DOHH2 (cell line): ENCODE measurements at regions not wholly inside any gene's neighbourhood (a gene's known extent, or its start where the extent isn't known, plus 50 kb on each side); places are given as distances from the start of the nearest gene placed in this dataset.

ENCODE experiments used
- H3F3A ChIP-seq: fragments of 200-600 bp; sonication (generic), shearing (Covaris generic); 2 replicates; pipeline ENCODE4 v1.6.0; 2016; ENCODE audit warnings: antibody characterized with exemption, mild to moderate bottlenecking; ENCODE audit not compliant: control insufficient read depth, insufficient read depth
- H3K27ac ChIP-seq: fragments of 200-600 bp; sonication (generic); 2 replicates; pipeline ENCODE4 v1.5.1; 2014; ENCODE audit warnings: low read depth, mild to moderate bottlenecking, low read length, moderate library complexity
- H3K27me3 ChIP-seq: fragments of 200-600 bp; sonication (generic); 2 replicates; pipeline ENCODE4 v1.6.1; 2014; ENCODE audit warnings: mild to moderate bottlenecking, low read length, mixed read lengths; ENCODE audit not compliant: control insufficient read depth
- H3K36me3 ChIP-seq: fragments of 200-600 bp; sonication (generic); 2 replicates; pipeline ENCODE4 v1.6.1; 2014; ENCODE audit warnings: mild to moderate bottlenecking, low read length, moderate library complexity, mixed read lengths; ENCODE audit not compliant: control insufficient read depth
- H3K4me1 ChIP-seq: fragments of 200-600 bp; sonication (generic); 2 replicates; pipeline ENCODE4 v1.6.1; 2014; ENCODE audit warnings: mild to moderate bottlenecking, low read length, mixed read lengths; ENCODE audit not compliant: control insufficient read depth
- H3K4me2 ChIP-seq: fragments of 200-600 bp; sonication (generic); 2 replicates; pipeline ENCODE4 v1.6.0; 2014; ENCODE audit warnings: mild to moderate bottlenecking, low read length, moderate library complexity
- H3K4me3 ChIP-seq: fragments of 200-600 bp; sonication (generic); 2 replicates; pipeline ENCODE4 v1.5.1; 2014; ENCODE audit warnings: mild to moderate bottlenecking, low read length, mixed read lengths
- H3K79me2 ChIP-seq: fragments of 200-600 bp; sonication (generic); 2 replicates; pipeline ENCODE4 v1.6.1; 2014; ENCODE audit warnings: mild to moderate bottlenecking, low read length, mixed read lengths; ENCODE audit not compliant: control insufficient read depth
- H3K9me2 ChIP-seq: fragments of 200-600 bp; sonication (generic); replicated peaks from 2 replicates; pipeline ENCODE4 v1.6.1; 2014; ENCODE audit warnings: mild to moderate bottlenecking, low read length, mixed read lengths; ENCODE audit not compliant: control insufficient read depth
- H3K9me3 ChIP-seq: fragments of 200-600 bp; sonication (generic); 2 replicates; pipeline ENCODE4 v1.6.1; 2014; ENCODE audit warnings: antibody characterized with exemption, low read length, mixed read lengths; ENCODE audit not compliant: control insufficient read depth, insufficient read depth
- H4K20me1 ChIP-seq: fragments of 200-600 bp; sonication (generic); 2 replicates; pipeline ENCODE4 v1.6.0; 2014; ENCODE audit warnings: low read depth, mild to moderate bottlenecking, antibody characterized with exemption, low read length, moderate library complexity; ENCODE audit not compliant: control insufficient read depth, insufficient read depth
- EZH2phosphoT487 ChIP-seq: fragments of 200-600 bp; sonication (generic); IDR thresholded peaks from 2 replicates; pipeline ENCODE4 v1.6.1; 2017; ENCODE audit warnings: borderline replicate concordance, mild to moderate bottlenecking, antibody characterized with exemption, low read length, moderate library complexity, mixed read lengths
- TF ChIP-seq, protein P1 (sequence below): fragments of 200-600 bp; sonication (generic); IDR thresholded peaks from one replicate; pipeline ENCODE4 v1.5.1; 2014; ENCODE audit warnings: antibody characterized with exemption, mild to moderate bottlenecking, low read depth, low read length; ENCODE audit not compliant: poor library complexity, severe bottlenecking

DNA sequence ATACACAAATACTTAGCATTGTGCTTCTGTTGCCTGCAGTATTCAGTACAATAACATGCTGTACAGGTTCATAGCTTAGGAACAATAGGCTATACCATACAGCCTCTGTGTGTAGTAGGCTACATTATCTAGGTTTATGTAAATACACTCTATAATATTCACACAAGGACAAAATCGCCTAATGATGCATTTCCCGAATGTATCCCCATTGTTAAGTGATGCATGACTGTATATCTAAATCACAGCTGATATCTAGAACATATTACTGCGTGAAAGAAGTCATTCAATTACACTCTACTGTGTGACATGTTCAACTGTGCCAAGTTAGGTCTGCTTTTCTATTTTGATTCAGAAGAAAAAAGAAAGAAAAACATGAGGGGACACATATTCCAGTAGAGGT lies 633.5 kb downstream of the RFPL4B start:
- Histone ChIP-seq H3K4me1 (no peaks in the 10 kb centered on the region), H4K20me1 (no peaks in the 10 kb centered on the region), H3K4me2 (no peak overlapping the region), H3K9me3 (no peaks in the 10 kb centered on the region), H3K4me3 (no peak overlapping the region), H3K27ac (no peak overlapping the region), H3K9me2 (no peaks in the 10 kb centered on the region; the same call in 1 of the 2 replicates), H3K79me2 (no peaks in the 10 kb centered on the region), H3K27me3 (no peaks in the 10 kb centered on the region), H3K36me3 (no peaks in the 10 kb centered on the region), H3F3A (no peaks in the 10 kb centered on the region)
- TF ChIP-seq EZH2phosphoT487: no peak
- TF ChIP-seq, protein P1, sequence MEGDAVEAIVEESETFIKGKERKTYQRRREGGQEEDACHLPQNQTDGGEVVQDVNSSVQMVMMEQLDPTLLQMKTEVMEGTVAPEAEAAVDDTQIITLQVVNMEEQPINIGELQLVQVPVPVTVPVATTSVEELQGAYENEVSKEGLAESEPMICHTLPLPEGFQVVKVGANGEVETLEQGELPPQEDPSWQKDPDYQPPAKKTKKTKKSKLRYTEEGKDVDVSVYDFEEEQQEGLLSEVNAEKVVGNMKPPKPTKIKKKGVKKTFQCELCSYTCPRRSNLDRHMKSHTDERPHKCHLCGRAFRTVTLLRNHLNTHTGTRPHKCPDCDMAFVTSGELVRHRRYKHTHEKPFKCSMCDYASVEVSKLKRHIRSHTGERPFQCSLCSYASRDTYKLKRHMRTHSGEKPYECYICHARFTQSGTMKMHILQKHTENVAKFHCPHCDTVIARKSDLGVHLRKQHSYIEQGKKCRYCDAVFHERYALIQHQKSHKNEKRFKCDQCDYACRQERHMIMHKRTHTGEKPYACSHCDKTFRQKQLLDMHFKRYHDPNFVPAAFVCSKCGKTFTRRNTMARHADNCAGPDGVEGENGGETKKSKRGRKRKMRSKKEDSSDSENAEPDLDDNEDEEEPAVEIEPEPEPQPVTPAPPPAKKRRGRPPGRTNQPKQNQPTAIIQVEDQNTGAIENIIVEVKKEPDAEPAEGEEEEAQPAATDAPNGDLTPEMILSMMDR: no peak

DNA sequence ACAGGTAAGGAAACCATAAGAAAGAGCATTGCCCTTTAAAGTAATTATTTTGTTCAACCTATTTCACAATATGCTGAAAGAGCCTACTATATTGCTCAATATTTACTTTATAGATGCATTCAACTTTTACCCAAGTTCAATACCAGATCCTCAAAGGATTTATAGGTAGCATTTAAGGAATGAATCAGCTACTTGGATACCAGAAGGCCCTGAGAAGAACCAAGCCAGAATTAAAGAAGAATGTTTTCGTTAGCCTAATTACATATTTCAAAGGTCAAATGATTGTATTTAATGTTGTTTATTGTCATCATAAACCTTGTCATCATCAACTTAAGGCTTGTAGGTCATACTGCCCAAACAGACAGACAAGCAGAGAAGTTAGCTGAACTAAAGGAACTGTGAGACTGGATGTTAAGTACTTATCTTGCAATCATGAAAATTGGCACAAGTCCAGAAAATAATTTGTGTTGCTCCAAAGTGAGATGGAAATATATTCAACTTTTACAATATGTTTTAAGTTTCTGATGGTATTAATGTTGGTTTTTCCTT lies 636.7 kb downstream of the RFPL4B start:
- Histone ChIP-seq H3K9me2 (no peaks in the 10 kb centered on the region; the same call in 1 of the 2 replicates), H3K9me3 (no peaks in the 10 kb centered on the region; the same call in 1 of the 2 replicates), H3K79me2 (no peaks in the 10 kb centered on the region), H4K20me1 (no peaks in the 10 kb centered on the region), H3K27ac (no peak overlapping the region), H3K4me2 (no peak overlapping the region), H3K4me3 (no peak overlapping the region), H3F3A (no peaks in the 10 kb centered on the region), H3K36me3 (no peaks in the 10 kb centered on the region), H3K4me1 (no peaks in the 10 kb centered on the region), H3K27me3 (no peaks in the 10 kb centered on the region)
- TF ChIP-seq, protein P1: no peak
- no peak for TF ChIP-seq EZH2phosphoT487

DNA sequence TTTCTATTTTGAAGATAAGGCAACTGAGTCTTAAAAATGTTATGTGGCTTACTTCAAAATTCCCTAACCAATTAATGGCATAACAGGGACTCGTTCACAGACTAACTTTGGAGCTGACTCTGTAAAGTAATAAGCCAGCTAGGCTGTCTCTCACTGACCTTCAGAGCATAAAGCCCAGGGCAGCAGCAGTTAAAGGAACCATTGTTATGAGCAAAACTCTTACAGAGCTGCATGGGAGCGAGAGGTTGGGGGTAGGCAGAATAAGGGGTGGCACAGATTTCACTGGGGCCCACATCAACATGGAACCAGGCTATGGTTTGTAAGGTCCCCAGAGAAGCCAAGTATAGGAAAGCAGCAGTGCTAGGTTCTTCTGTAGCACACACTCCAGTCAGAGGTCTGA lies 637.8 kb downstream of the RFPL4B start:
- Histone ChIP-seq H3K4me3 (no peak overlapping the region), H4K20me1 (no peaks in the 10 kb centered on the region), H3K79me2 (no peaks in the 10 kb centered on the region), H3K27ac (no peak overlapping the region), H3K9me3 (no peaks in the 10 kb centered on the region; the same call in 1 of the 2 replicates), H3K4me2 (no peak overlapping the region), H3F3A (no peaks in the 10 kb centered on the region), H3K36me3 (no peaks in the 10 kb centered on the region), H3K27me3 (no peaks in the 10 kb centered on the region), H3K9me2 (no peaks in the 10 kb centered on the region; the same call in 1 of the 2 replicates), H3K4me1 (no peaks in the 10 kb centered on the region)
- TF ChIP-seq EZH2phosphoT487: no peak

DNA sequence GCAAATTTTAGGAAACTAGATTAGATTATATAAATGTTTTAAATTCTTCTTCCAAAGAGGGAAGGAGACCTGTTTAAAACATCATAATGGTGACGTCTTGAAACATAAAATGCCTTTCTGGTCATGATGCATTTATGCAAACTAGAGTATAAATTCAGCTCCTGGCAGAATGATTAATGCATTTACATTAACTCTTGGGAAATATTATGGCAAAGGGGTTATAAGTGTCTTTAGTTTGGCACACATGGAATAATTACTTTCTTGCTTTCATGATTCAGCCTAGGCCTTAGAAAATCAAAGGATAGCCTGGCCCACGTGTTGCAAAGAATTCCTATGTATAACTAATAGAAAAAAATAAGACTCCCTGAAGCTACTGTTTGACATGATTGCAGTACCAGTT lies 639.2 kb downstream of the RFPL4B start:
- Histone ChIP-seq H4K20me1 (no peaks in the 10 kb centered on the region), H3K79me2 (no peaks in the 10 kb centered on the region), H3K27ac (no peak overlapping the region), H3K4me3 (no peak overlapping the region), H3K9me2 (no peaks in the 10 kb centered on the region; the same call in 1 of the 2 replicates), H3K36me3 (no peaks in the 10 kb centered on the region), H3K27me3 (no peaks in the 10 kb centered on the region), H3K9me3 (no peaks in the 10 kb centered on the region; the same call in 1 of the 2 replicates), H3K4me2 (no peak overlapping the region), H3F3A (no peaks in the 10 kb centered on the region), H3K4me1 (no peaks in the 10 kb centered on the region)
- TF ChIP-seq, protein P1: no peak
- no peak for TF ChIP-seq EZH2phosphoT487
